ENCODE measurements at regions not wholly inside any gene's neighbourhood (a gene's known extent, or its start where the extent isn't known, plus 50 kb on each side); places are given as distances from the start of the nearest gene placed in this dataset.

DNA sequence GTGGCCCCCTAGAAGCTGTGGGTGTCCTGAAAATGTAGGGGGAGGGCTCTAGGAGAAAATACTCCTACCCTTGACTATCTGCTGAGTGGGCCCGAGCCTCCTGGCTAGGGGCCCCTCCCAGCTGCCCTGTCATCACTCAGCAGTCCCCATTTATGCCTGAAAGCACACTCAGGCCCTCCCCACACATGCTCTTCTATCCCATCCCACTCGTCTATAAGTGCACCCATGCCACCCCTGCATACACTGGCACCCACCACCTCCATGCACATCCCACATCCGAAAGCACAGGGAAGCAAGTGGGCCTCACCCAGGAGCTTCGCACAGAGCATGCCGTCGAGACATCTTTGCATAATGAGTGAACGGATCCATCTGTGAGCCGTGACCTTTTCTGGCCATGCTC lies 80.4 kb upstream of the POU3F1 start:
- TF ChIP-seq, protein P1, sequence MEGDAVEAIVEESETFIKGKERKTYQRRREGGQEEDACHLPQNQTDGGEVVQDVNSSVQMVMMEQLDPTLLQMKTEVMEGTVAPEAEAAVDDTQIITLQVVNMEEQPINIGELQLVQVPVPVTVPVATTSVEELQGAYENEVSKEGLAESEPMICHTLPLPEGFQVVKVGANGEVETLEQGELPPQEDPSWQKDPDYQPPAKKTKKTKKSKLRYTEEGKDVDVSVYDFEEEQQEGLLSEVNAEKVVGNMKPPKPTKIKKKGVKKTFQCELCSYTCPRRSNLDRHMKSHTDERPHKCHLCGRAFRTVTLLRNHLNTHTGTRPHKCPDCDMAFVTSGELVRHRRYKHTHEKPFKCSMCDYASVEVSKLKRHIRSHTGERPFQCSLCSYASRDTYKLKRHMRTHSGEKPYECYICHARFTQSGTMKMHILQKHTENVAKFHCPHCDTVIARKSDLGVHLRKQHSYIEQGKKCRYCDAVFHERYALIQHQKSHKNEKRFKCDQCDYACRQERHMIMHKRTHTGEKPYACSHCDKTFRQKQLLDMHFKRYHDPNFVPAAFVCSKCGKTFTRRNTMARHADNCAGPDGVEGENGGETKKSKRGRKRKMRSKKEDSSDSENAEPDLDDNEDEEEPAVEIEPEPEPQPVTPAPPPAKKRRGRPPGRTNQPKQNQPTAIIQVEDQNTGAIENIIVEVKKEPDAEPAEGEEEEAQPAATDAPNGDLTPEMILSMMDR (conservative IDR thresholded peaks at IDR 0.05; ENCODE audit: low read depth in 2 of 2): no peak
- TF ChIP-seq EZH2 (IDR thresholded peaks at IDR 0.05; ENCODE audit: low read depth, unreplicated experiment): no peak
- no peak for TF ChIP-seq EZH2phosphoT487 (IDR thresholded peaks at IDR 0.05; ENCODE audit: unreplicated experiment)
- TF ChIP-seq, protein P2, sequence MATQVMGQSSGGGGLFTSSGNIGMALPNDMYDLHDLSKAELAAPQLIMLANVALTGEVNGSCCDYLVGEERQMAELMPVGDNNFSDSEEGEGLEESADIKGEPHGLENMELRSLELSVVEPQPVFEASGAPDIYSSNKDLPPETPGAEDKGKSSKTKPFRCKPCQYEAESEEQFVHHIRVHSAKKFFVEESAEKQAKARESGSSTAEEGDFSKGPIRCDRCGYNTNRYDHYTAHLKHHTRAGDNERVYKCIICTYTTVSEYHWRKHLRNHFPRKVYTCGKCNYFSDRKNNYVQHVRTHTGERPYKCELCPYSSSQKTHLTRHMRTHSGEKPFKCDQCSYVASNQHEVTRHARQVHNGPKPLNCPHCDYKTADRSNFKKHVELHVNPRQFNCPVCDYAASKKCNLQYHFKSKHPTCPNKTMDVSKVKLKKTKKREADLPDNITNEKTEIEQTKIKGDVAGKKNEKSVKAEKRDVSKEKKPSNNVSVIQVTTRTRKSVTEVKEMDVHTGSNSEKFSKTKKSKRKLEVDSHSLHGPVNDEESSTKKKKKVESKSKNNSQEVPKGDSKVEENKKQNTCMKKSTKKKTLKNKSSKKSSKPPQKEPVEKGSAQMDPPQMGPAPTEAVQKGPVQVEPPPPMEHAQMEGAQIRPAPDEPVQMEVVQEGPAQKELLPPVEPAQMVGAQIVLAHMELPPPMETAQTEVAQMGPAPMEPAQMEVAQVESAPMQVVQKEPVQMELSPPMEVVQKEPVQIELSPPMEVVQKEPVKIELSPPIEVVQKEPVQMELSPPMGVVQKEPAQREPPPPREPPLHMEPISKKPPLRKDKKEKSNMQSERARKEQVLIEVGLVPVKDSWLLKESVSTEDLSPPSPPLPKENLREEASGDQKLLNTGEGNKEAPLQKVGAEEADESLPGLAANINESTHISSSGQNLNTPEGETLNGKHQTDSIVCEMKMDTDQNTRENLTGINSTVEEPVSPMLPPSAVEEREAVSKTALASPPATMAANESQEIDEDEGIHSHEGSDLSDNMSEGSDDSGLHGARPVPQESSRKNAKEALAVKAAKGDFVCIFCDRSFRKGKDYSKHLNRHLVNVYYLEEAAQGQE (IDR thresholded peaks at IDR 0.05; ENCODE audit: unreplicated experiment): no peak

Measured in GM23338 (cell line).